Caco-2 (cell line): ENCODE measurements at regions not wholly inside any gene's neighbourhood (a gene's known extent, or its start where the extent isn't known, plus 50 kb on each side); places are given as distances from the start of the nearest gene placed in this dataset.

Source experiments
- BruUV-seq: library from RNA; stranded (reverse); fragments of 400-500 nt; replicated peaks from 2 replicates; lab custom pipeline; 2021; lab: Mats Ljungman, UMichigan
- CTCF ChIA-PET: fragments of 300-600 bp; sonication (Branson Sonifier 250); formaldehyde crosslinking; loops from one replicate; lab custom pipeline; 2022; ENCODE audit warnings: antibody characterized with exemption; lab: Charles Lee
- POLR2A ChIA-PET: fragments of 300-600 bp; sonication (Branson Sonifier 250); formaldehyde crosslinking; loops from one replicate; lab custom pipeline; 2022; ENCODE audit warnings: antibody characterized with exemption; lab: Charles Lee
- DNase-seq, 2 experiments: peaks; one replicate each; pipeline versions ENCODE4 v3.0.0 to v3.0.0-alpha.2; 2020 to 2022
- H3K27me3 ChIP-seq: replicated peaks from 2 replicates; pipeline ENCODE4 v1.6.0; 2011; ENCODE audit warnings: low read length; ENCODE audit not compliant: control insufficient read depth, insufficient read depth
- H3K36me3 ChIP-seq: 2 replicates; pipeline ENCODE4 v1.5.1; 2011; ENCODE audit warnings: low read length; ENCODE audit not compliant: control insufficient read depth, insufficient read depth
- H3K4me1 ChIP-seq: fragments of 250-450 bp; sonication (Bioruptor Pico); 2 replicates; pipeline ENCODE4 v1.5.1; 2020; ENCODE audit warnings: mild to moderate bottlenecking
- H3K4me3 ChIP-seq: 2 replicates; pipeline ENCODE4 v1.5.1; 2011; ENCODE audit warnings: low read depth, mild to moderate bottlenecking, control low read depth, low read length
- H3K9me3 ChIP-seq: fragments of 250-450 bp; sonication (Bioruptor Pico); 2 replicates; pipeline ENCODE4 v1.5.1; 2020; ENCODE audit warnings: mild to moderate bottlenecking, moderate library complexity
- H3K27ac Mint-ChIP-seq: one replicate; pipeline ENCODE4 v1.8.0; 2022; ENCODE audit warnings: mixed read lengths; ENCODE audit not compliant: unreplicated experiment
- H3K27me3 Mint-ChIP-seq: one replicate; pipeline ENCODE4 v1.8.0; 2022; ENCODE audit warnings: mixed read lengths; ENCODE audit not compliant: insufficient read depth, unreplicated experiment
- H3K36me3 Mint-ChIP-seq: one replicate; pipeline ENCODE4 v1.8.0; 2022; ENCODE audit warnings: mild to moderate bottlenecking, mixed read lengths; ENCODE audit not compliant: insufficient read depth, unreplicated experiment
- H3K4me1 Mint-ChIP-seq: one replicate; pipeline ENCODE4 v1.8.0; 2022; ENCODE audit warnings: low read depth, mixed read lengths; ENCODE audit not compliant: unreplicated experiment
- H3K4me3 Mint-ChIP-seq: one replicate; pipeline ENCODE4 v1.8.0; 2022; ENCODE audit warnings: mild to moderate bottlenecking, moderate library complexity, mixed read lengths; ENCODE audit not compliant: unreplicated experiment
- H3K9me3 Mint-ChIP-seq: one replicate; pipeline ENCODE4 v1.8.0; 2022; ENCODE audit warnings: mixed read lengths; ENCODE audit not compliant: unreplicated experiment
- intact Hi-C: fragments of 100-400 bp; cut with micrococcal nuclease; formaldehyde crosslinking; loops from one replicate; pipeline ENCODE4 v1.10.0; 2022; ENCODE audit not compliant: unreplicated experiment
- TF ChIP-seq, protein P1 (sequence below), 2 experiments: fragments of 200-600 bp in 1 of 2; IDR thresholded peaks; 1 replicate in 1 of 2; 2 replicates in 1 of 2; pipeline versions ENCODE4 v1.5.1 to v1.8.0; 2011 to 2022; ENCODE audit warnings: antibody characterized with exemption in 1 of 2, control low read depth in 1 of 2, inconsistent platforms in 1 of 2, low read depth in 1 of 2, low read length in 1 of 2, mild to moderate bottlenecking in 1 of 2, moderate library complexity in 1 of 2; ENCODE audit not compliant: insufficient read depth in 1 of 2, severe bottlenecking in 1 of 2, unreplicated experiment in 1 of 2

GRCh38 chr6:105499931-105500330 lies 97.0 kb upstream of the PREP start:
- no peaks in the 10 kb centered on the region for H3K9me3 Mint-ChIP-seq
- no peaks in the 10 kb centered on the region for H3K4me1 Mint-ChIP-seq
- no peaks in the 10 kb centered on the region for H3K36me3 ChIP-seq
- peaks cover 3% of the 10 kb centered on the region for H3K27me3 Mint-ChIP-seq
- no TSS peak for BruUV-seq
- CTCF ChIA-PET: no interaction called here
- intact Hi-C loops: no loop called here
- H3K4me3 ChIP-seq: no peak overlapping the region
- no peaks in the 10 kb centered on the region for H3K9me3 ChIP-seq
- POLR2A ChIA-PET: no interaction called here
- DNase-seq: no peak
- no peaks in the 10 kb centered on the region for H3K36me3 Mint-ChIP-seq
- no peaks in the 10 kb centered on the region for H3K4me1 ChIP-seq
- no peaks in the 10 kb centered on the region for H3K27me3 ChIP-seq
- H3K27ac Mint-ChIP-seq: no peak overlapping the region
- H3K4me3 Mint-ChIP-seq: no peak overlapping the region
- TF ChIP-seq, protein P1, sequence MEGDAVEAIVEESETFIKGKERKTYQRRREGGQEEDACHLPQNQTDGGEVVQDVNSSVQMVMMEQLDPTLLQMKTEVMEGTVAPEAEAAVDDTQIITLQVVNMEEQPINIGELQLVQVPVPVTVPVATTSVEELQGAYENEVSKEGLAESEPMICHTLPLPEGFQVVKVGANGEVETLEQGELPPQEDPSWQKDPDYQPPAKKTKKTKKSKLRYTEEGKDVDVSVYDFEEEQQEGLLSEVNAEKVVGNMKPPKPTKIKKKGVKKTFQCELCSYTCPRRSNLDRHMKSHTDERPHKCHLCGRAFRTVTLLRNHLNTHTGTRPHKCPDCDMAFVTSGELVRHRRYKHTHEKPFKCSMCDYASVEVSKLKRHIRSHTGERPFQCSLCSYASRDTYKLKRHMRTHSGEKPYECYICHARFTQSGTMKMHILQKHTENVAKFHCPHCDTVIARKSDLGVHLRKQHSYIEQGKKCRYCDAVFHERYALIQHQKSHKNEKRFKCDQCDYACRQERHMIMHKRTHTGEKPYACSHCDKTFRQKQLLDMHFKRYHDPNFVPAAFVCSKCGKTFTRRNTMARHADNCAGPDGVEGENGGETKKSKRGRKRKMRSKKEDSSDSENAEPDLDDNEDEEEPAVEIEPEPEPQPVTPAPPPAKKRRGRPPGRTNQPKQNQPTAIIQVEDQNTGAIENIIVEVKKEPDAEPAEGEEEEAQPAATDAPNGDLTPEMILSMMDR (IDR thresholded peaks at IDR 0.05; ENCODE audit: insufficient read depth in 1 of 2, low read depth in 1 of 2, low read length in 1 of 2, severe bottlenecking in 1 of 2, unreplicated experiment in 1 of 2): no peak

DNA sequence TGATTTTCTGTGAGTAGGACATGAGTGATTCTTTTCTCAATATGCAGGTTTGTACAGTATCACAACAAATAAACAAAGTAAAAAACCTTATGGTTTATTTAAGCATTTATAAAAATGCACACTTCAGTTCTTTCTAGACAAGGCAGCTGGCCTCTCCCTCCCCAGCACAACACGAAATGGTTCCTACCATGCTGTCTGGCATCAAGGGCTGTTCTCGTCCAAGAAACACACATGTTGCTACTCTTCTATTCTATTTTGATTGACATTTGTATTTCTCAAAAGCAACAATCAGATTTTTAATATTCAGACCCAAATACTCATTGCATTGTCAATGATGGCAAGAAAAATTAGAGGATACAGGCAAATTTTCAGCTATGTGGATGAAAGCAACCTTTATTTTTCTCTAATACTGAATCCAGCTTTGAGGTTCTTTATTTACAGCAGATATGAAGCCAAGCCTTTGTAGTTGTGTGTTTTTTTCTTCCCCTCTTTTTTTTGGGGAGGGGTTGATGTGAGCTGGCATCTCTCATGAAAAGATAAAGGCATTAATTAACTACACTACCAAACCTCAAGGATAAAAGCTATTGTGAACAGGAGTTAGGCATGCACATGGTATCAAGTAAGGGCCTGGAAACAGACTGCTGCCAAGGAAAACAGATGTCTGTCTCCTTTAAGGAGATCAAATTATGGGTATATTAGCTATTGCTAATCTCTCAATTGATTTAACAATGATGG lies 96.4 kb upstream of the PREP start:
- Mint-ChIP-seq H3K36me3 (no peaks in the 10 kb centered on the region), H3K4me3 (no peak overlapping the region), H3K27me3 (peaks cover 3% of the 10 kb centered on the region), H3K4me1 (no peaks in the 10 kb centered on the region), H3K9me3 (no peaks in the 10 kb centered on the region), H3K27ac (no peak overlapping the region)
- ChIA-PET CTCF (no interaction called here), POLR2A (no interaction called here)
- no peaks in the 10 kb centered on the region for H3K9me3 ChIP-seq
- no peak for DNase-seq
- no peaks in the 10 kb centered on the region for H3K27me3 ChIP-seq
- H3K4me3 ChIP-seq: no peak overlapping the region
- intact Hi-C loops: no loop called here
- no TSS peak for BruUV-seq
- no peaks in the 10 kb centered on the region for H3K36me3 ChIP-seq
- no peaks in the 10 kb centered on the region for H3K4me1 ChIP-seq
- TF ChIP-seq, protein P1 (IDR thresholded peaks at IDR 0.05; ENCODE audit: insufficient read depth in 1 of 2, low read depth in 1 of 2, low read length in 1 of 2, severe bottlenecking in 1 of 2, unreplicated experiment in 1 of 2): no peak

GRCh38 chr6:105497549-105497948 lies 94.7 kb upstream of the PREP start:
- BruUV-seq: no TSS peak
- intact Hi-C loops: no loop called here
- no peak overlapping the region for H3K4me3 ChIP-seq
- Mint-ChIP-seq H3K27ac (no peak overlapping the region), H3K27me3 (peaks cover 3% of the 10 kb centered on the region), H3K36me3 (no peaks in the 10 kb centered on the region), H3K9me3 (no peaks in the 10 kb centered on the region), H3K4me3 (no peak overlapping the region), H3K4me1 (peaks cover 8% of the 10 kb centered on the region)
- no peak for DNase-seq
- no peaks in the 10 kb centered on the region for H3K27me3 ChIP-seq
- POLR2A ChIA-PET: no interaction called here
- TF ChIP-seq, protein P1 (IDR thresholded peaks at IDR 0.05; ENCODE audit: insufficient read depth in 1 of 2, low read depth in 1 of 2, low read length in 1 of 2, severe bottlenecking in 1 of 2, unreplicated experiment in 1 of 2): no peak
- H3K4me1 ChIP-seq: peaks cover 13% of the 10 kb centered on the region
- no peaks in the 10 kb centered on the region for H3K9me3 ChIP-seq
- CTCF ChIA-PET: no interaction called here
- H3K36me3 ChIP-seq: no peaks in the 10 kb centered on the region
